GM03348 (cell line): ENCODE measurements at regions not wholly inside any gene's neighbourhood (a gene's known extent, or its start where the extent isn't known, plus 50 kb on each side); places are given as distances from the start of the nearest gene placed in this dataset.

Source experiments
- DNase-seq: peaks from one replicate; pipeline ENCODE4 v3.0.0; 2012; ENCODE audit warnings: low spot score

GRCh38 chr5:4124221-4124970 is 528.8 kb downstream of the IRX1 start:
- DNase-seq = no peak

GRCh38 chr5:4128994-4129393 is 533.4 kb downstream of the IRX1 start:
- DNase-seq = no peak

- no peak for DNase-seq
Observed at GRCh38 chr5:4129523-4129922, 533.9 kb downstream of the IRX1 start.

- no peak for DNase-seq
Observed at GRCh38 chr5:4130819-4131218, 535.2 kb downstream of the IRX1 start.

GRCh38 chr5:4137781-4138180 is 542.1 kb downstream of the IRX1 start:
- DNase-seq = no peak

GRCh38 chr5:4142842-4143241 is 547.2 kb downstream of the IRX1 start:
- no peak for DNase-seq

- DNase-seq = no peak
Observed at GRCh38 chr5:4144411-4145007, 548.9 kb downstream of the IRX1 start.

GRCh38 chr5:4145511-4145910 is 549.9 kb downstream of the IRX1 start:
- DNase-seq = no peak

- no peak for DNase-seq
Observed at GRCh38 chr5:4148009-4148408, 552.4 kb downstream of the IRX1 start.

- DNase-seq = no peak
Observed at GRCh38 chr5:4150067-4150466, 554.4 kb downstream of the IRX1 start.

- no peak for DNase-seq
Observed at GRCh38 chr5:4156153-4156552, 560.5 kb downstream of the IRX1 start.

- no peak for DNase-seq
Observed at GRCh38 chr5:4156889-4157288, 561.3 kb downstream of the IRX1 start.

- no peak for DNase-seq
Observed at GRCh38 chr5:4158750-4159447, 563.3 kb downstream of the IRX1 start.

GRCh38 chr5:4159681-4160080 is 564.0 kb downstream of the IRX1 start:
- DNase-seq = no peak

- DNase-seq = no peak
Observed at GRCh38 chr5:4164167-4164566, 568.5 kb downstream of the IRX1 start.

- DNase-seq = no peak
Observed at GRCh38 chr5:4180703-4181102, 585.1 kb downstream of the IRX1 start.

GRCh38 chr5:4182144-4182543 is 586.5 kb downstream of the IRX1 start:
- DNase-seq = no peak

- DNase-seq = no peak
Observed at GRCh38 chr5:4185127-4185526, 589.5 kb downstream of the IRX1 start.

- DNase-seq = no peak
Observed at GRCh38 chr5:4188704-4189103, 593.1 kb downstream of the IRX1 start.

GRCh38 chr5:4189317-4189716 is 593.7 kb downstream of the IRX1 start:
- no peak for DNase-seq

- no peak for DNase-seq
Observed at GRCh38 chr5:4191041-4191440, 595.4 kb downstream of the IRX1 start.

- DNase-seq = no peak
Observed at GRCh38 chr5:4191703-4192102, 596.1 kb downstream of the IRX1 start.

- DNase-seq = no peak
Observed at GRCh38 chr5:4192111-4192510, 596.5 kb downstream of the IRX1 start.
